H1 (cell line): ENCODE measurements at regions not wholly inside any gene's neighbourhood (a gene's known extent, or its start where the extent isn't known, plus 50 kb on each side); places are given as distances from the start of the nearest gene placed in this dataset.

ENCODE experiments used
- CTCF ChIA-PET: fragments of 300-600 bp; sonication (Branson Sonifier 250); formaldehyde crosslinking; loops from one replicate; lab custom pipeline; 2021; ENCODE audit not compliant: partially characterized antibody; lab: Charles Lee
- POLR2A ChIA-PET: fragments of 300-600 bp; sonication (Branson Sonifier 250); formaldehyde crosslinking; loops from one replicate; lab custom pipeline; 2021; ENCODE audit warnings: inconsistent platforms; ENCODE audit not compliant: partially characterized antibody; lab: Charles Lee
- DNase-seq, 2 experiments: peaks; one replicate each; pipeline versions ENCODE4 v3.0.0 to v3.0.0-alpha.2; 2010 to 2022; ENCODE audit warnings: low spot score in 2 of 2, low read depth in 1 of 2, mixed read lengths in 1 of 2
- FAIRE-seq: peaks from 2 replicates; lab custom pipeline; 2011; peaks lifted over from hg19 to GRCh38; lab: Jason Lieb, UNC
- H2AFZ ChIP-seq: 2 replicates; pipeline ENCODE4 v1.8.1; 2012; ENCODE audit warnings: low read length, inconsistent platforms
- H2AK5ac ChIP-seq: 2 replicates; pipeline ENCODE4 v1.6.1; 2013; ENCODE audit warnings: low read depth, low read length
- H2BK120ac ChIP-seq: replicated peaks from 2 replicates; pipeline ENCODE3; 2013; ENCODE audit warnings: low read depth, low read length, inconsistent platforms
- H2BK12ac ChIP-seq: 2 replicates; pipeline ENCODE4 v1.6.1; 2013; ENCODE audit warnings: low read depth, low read length
- H2BK15ac ChIP-seq: 2 replicates; pipeline ENCODE4 v1.6.1; 2013; ENCODE audit warnings: low read length
- H2BK20ac ChIP-seq: 2 replicates; pipeline ENCODE4 v1.6.1; 2013; ENCODE audit warnings: low read length
- H2BK5ac ChIP-seq: 2 replicates; pipeline ENCODE4 v1.6.1; 2013; ENCODE audit warnings: low read depth, low read length
- H3K14ac ChIP-seq: 2 replicates; pipeline ENCODE4 v1.6.1; 2013; ENCODE audit warnings: inconsistent platforms; ENCODE audit not compliant: insufficient read length
- H3K18ac ChIP-seq: 2 replicates; pipeline ENCODE4 v1.6.1; 2013; ENCODE audit warnings: low read length; ENCODE audit errors: extremely low read depth
- H3K23ac ChIP-seq: 2 replicates; pipeline ENCODE4 v1.6.1; 2013; ENCODE audit warnings: inconsistent platforms; ENCODE audit not compliant: insufficient read length
- H3K23me2 ChIP-seq: 2 replicates; pipeline ENCODE4 v1.6.1; 2013; ENCODE audit warnings: low read depth, low read length
- H3K27ac ChIP-seq: 2 replicates; pipeline ENCODE4 v1.6.1; 2011; ENCODE audit warnings: low read depth, low read length, inconsistent platforms
- H3K27me3 ChIP-seq, 4 experiments: replicated peaks in 1 of 4; 1 replicate in 1 of 4; 2 replicates in 3 of 4; pipeline versions ENCODE4 v1.6.1 to v1.8.1; 2011 to 2013; ENCODE audit warnings: low read length in 3 of 4, mild to moderate bottlenecking in 3 of 4, inconsistent platforms in 2 of 4, mixed read lengths in 2 of 4, moderate library complexity in 1 of 4; ENCODE audit not compliant: control insufficient read depth in 3 of 4, insufficient read depth in 3 of 4; ENCODE audit errors: extremely low read depth in 1 of 4
- H3K36me3 ChIP-seq, 4 experiments: 2 replicates each; pipeline versions ENCODE4 v1.6.1 to v1.8.1; 2011 to 2013; ENCODE audit warnings: mild to moderate bottlenecking in 4 of 4, low read length in 3 of 4, moderate library complexity in 2 of 4, control low read depth in 1 of 4, inconsistent platforms in 1 of 4; ENCODE audit not compliant: insufficient read depth in 4 of 4, control insufficient read depth in 2 of 4
- H3K4ac ChIP-seq: replicated peaks from 2 replicates; pipeline ENCODE3; 2013; ENCODE audit warnings: low read length, low read depth, mixed read lengths, inconsistent platforms; ENCODE audit not compliant: insufficient read length
- H3K4me1 ChIP-seq, 4 experiments: replicated peaks in 1 of 4; 1 replicate in 1 of 4; 2 replicates in 3 of 4; pipeline versions ENCODE4 v1.6.1 to v1.8.1; 2011 to 2013; ENCODE audit warnings: low read length in 3 of 4, inconsistent platforms in 2 of 4, mixed read lengths in 1 of 4; ENCODE audit not compliant: insufficient read depth in 4 of 4, control insufficient read depth in 3 of 4
- H3K4me2 ChIP-seq, 2 experiments: 2 replicates each; pipeline versions ENCODE4 v1.6.1 to v1.8.1; 2011 to 2013; ENCODE audit warnings: low read depth in 2 of 2, low read length in 2 of 2, control low read depth in 1 of 2, inconsistent platforms in 1 of 2, mild to moderate bottlenecking in 1 of 2; ENCODE audit not compliant: insufficient read depth in 1 of 2
- H3K4me3 ChIP-seq, 4 experiments: fragments of 200-600, 300-600 bp in 1 of 4; sonication (generic), shearing (Covaris generic), sonication (Bioruptor Twin) in 1 of 4; 2 replicates each; pipeline versions ENCODE4 v1.5.1 to v1.8.1; 2011 to 2016; ENCODE audit warnings: low read length in 4 of 4, low read depth in 3 of 4, control low read depth in 2 of 4, inconsistent platforms in 2 of 4, mild to moderate bottlenecking in 2 of 4, mixed read lengths in 1 of 4, moderate library complexity in 1 of 4; ENCODE audit not compliant: insufficient read depth in 2 of 4; ENCODE audit errors: extremely low read depth in 1 of 4
- H3K56ac ChIP-seq: replicated peaks from 2 replicates; pipeline ENCODE3; 2013; ENCODE audit warnings: low read depth, mild to moderate bottlenecking, mixed read lengths, low read length, inconsistent platforms; ENCODE audit not compliant: insufficient read length
- H3K79me1 ChIP-seq: 2 replicates; pipeline ENCODE4 v1.6.1; 2013; ENCODE audit warnings: low read depth, low read length, control low read depth
- H3K79me2 ChIP-seq, 2 experiments: 2 replicates each; pipeline versions ENCODE4 v1.6.1 to v1.8.1; 2012 to 2013; ENCODE audit warnings: low read length in 2 of 2, mild to moderate bottlenecking in 2 of 2, inconsistent platforms in 1 of 2; ENCODE audit not compliant: insufficient read depth in 2 of 2, control insufficient read depth in 1 of 2
- H3K9ac ChIP-seq, 4 experiments: replicated peaks in 1 of 4; 1 replicate in 1 of 4; 2 replicates in 3 of 4; pipeline versions ENCODE4 v1.6.1 to v1.8.1; 2011 to 2013; ENCODE audit warnings: low read depth in 3 of 4, low read length in 3 of 4, control low read depth in 2 of 4, mild to moderate bottlenecking in 2 of 4, moderate library complexity in 2 of 4, inconsistent platforms in 1 of 4; ENCODE audit errors: extremely low read depth in 1 of 4
- H3K9me3 ChIP-seq, 2 experiments: 2 replicates each; pipeline versions ENCODE4 v1.6.1 to v1.8.1; 2012 to 2013; ENCODE audit warnings: mild to moderate bottlenecking in 2 of 2, moderate library complexity in 2 of 2, control low read depth in 1 of 2, inconsistent platforms in 1 of 2, low read depth in 1 of 2, low read length in 1 of 2, mixed read lengths in 1 of 2; ENCODE audit not compliant: insufficient read depth in 2 of 2
- H4K20me1 ChIP-seq, 2 experiments: replicated peaks in 1 of 2; 2 replicates each; pipeline versions ENCODE3 to v1.8.1; 2011 to 2013; ENCODE audit warnings: inconsistent platforms in 2 of 2, low read length in 2 of 2, mild to moderate bottlenecking in 1 of 2; ENCODE audit not compliant: insufficient read depth in 2 of 2, control insufficient read depth in 1 of 2
- H4K5ac ChIP-seq: 2 replicates; pipeline ENCODE4 v1.6.1; 2013; ENCODE audit warnings: low read length, low read depth, mixed read lengths, inconsistent platforms; ENCODE audit not compliant: insufficient read length
- H4K8ac ChIP-seq: 2 replicates; pipeline ENCODE4 v1.8.0; 2013; ENCODE audit warnings: mild to moderate bottlenecking, moderate library complexity, low read length, inconsistent platforms; ENCODE audit not compliant: insufficient read depth; ENCODE audit errors: extremely low read depth
- H4K91ac ChIP-seq: replicated peaks from 2 replicates; pipeline ENCODE3; 2013; ENCODE audit warnings: low read length, mixed read lengths, inconsistent platforms; ENCODE audit not compliant: insufficient read length
- BRCA1 ChIP-seq: IDR thresholded peaks from 2 replicates; pipeline ENCODE4 v1.6.1; 2012; ENCODE audit warnings: low read depth, low read length, improper control_type of control experiment
- CBX5 ChIP-seq: fragments of 300-800, 300-1000 bp; sonication (generic); IDR thresholded peaks from 2 replicates; pipeline ENCODE4 v1.7.1; 2016; ENCODE audit warnings: antibody characterized with exemption, low read length, low read depth
- CBX8 ChIP-seq: fragments of 300-800, 300-1000 bp; sonication (generic); IDR thresholded peaks from 2 replicates; pipeline ENCODE4 v1.7.1; 2016; ENCODE audit warnings: low read depth, low read length, borderline replicate concordance
- CEBPB ChIP-seq: IDR thresholded peaks from 2 replicates; pipeline ENCODE4 v1.6.1; 2012; ENCODE audit warnings: low read depth, low read length
- CHD2 ChIP-seq: IDR thresholded peaks from 2 replicates; pipeline ENCODE4 v1.6.1; 2012; ENCODE audit warnings: low read length, improper control_type of control experiment
- GABPA ChIP-seq: IDR thresholded peaks from 2 replicates; pipeline ENCODE4 v1.6.1; 2011; ENCODE audit warnings: mild to moderate bottlenecking, low read length, moderate library complexity, borderline replicate concordance; ENCODE audit not compliant: insufficient read depth
- JUN ChIP-seq: IDR thresholded peaks from 2 replicates; pipeline ENCODE4 v1.6.1; 2011; ENCODE audit warnings: low read depth, mild to moderate bottlenecking, improper control_type of control experiment, low read length
- NANOG ChIP-seq: IDR thresholded peaks from 2 replicates; pipeline ENCODE4 v1.6.1; 2011; ENCODE audit warnings: low read length, low read depth, mild to moderate bottlenecking, inconsistent platforms; ENCODE audit not compliant: insufficient read depth, poor library complexity, severe bottlenecking
- POLR2A ChIP-seq, 2 experiments: IDR thresholded peaks; 1 replicate in 1 of 2; 2 replicates in 1 of 2; pipeline ENCODE4 v1.6.1; 2011; ENCODE audit warnings: low read depth in 2 of 2, low read length in 2 of 2, mild to moderate bottlenecking in 2 of 2; ENCODE audit errors: control extremely low read depth in 1 of 2
- POU5F1 ChIP-seq: IDR thresholded peaks from 2 replicates; pipeline ENCODE4 v1.6.1; 2011; ENCODE audit warnings: low read depth, mild to moderate bottlenecking, low read length, moderate library complexity
- RAD21 ChIP-seq, 2 experiments: IDR thresholded peaks in 1 of 2; conservative IDR thresholded peaks in 1 of 2; 2 replicates each; pipeline ENCODE4 v1.6.1; 2011; ENCODE audit warnings: low read depth in 2 of 2, low read length in 2 of 2, improper control_type of control experiment in 1 of 2, inconsistent platforms in 1 of 2, mild to moderate bottlenecking in 1 of 2, moderate library complexity in 1 of 2
- SIRT6 ChIP-seq: IDR thresholded peaks from one replicate; pipeline ENCODE4 v1.7.1; 2012; ENCODE audit warnings: low read length, inconsistent platforms
- SIX5 ChIP-seq: IDR thresholded peaks from 2 replicates; pipeline ENCODE4 v1.6.1; 2011; ENCODE audit warnings: mild to moderate bottlenecking, low read depth, low read length
- SP1 ChIP-seq: IDR thresholded peaks from 2 replicates; pipeline ENCODE4 v1.6.1; 2011; ENCODE audit warnings: low read depth, low read length
- ZNF274 ChIP-seq: IDR thresholded peaks from 2 replicates; pipeline ENCODE4 v1.7.0; 2012; ENCODE audit warnings: low read length, borderline replicate concordance; ENCODE audit errors: extremely low read depth
- TF ChIP-seq, protein P1 (sequence below): IDR thresholded peaks from 2 replicates; pipeline ENCODE4 v1.6.1; 2011; ENCODE audit warnings: low read length, improper control_type of control experiment

DNA sequence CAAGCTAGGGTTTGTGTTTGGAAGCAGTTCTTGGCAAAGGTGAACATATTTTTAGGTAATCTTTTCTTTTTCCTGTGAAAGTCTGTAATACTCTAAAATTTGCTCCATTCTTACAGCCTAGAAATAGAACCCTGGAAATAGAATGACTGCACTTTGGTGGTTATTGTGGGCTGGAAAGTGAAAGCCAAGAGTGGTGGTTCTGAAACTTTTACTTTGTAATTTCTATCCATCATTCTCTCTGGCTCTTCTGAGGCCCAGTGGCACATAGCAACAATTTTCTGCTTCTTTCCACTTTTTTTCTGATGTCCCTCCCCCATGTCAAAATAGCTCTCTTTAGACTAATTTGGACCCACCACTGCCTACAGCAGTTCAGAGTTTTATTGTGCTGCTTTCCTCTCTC is 300.4 kb upstream of the RPS6KA3 start:
- no peak overlapping the region for H2BK12ac ChIP-seq
- no peak overlapping the region for H4K8ac ChIP-seq
- H3K9ac ChIP-seq = no peak overlapping the region
- no peak overlapping the region for H2AFZ ChIP-seq
- no peak for FAIRE-seq
- no peak overlapping the region for H2AK5ac ChIP-seq
- DNase-seq = no peak
- H3K9me3 ChIP-seq = no peaks in the 10 kb centered on the region
- H3K4me3 ChIP-seq = no peak overlapping the region
- ChIA-PET CTCF (no interaction called here), POLR2A (no interaction called here)
- H3K23ac ChIP-seq = no peak overlapping the region
- H3K4me2 ChIP-seq = no peak overlapping the region
- no peaks in the 10 kb centered on the region for H3K79me2 ChIP-seq
- no peak overlapping the region for H3K4ac ChIP-seq
- H3K36me3 ChIP-seq = no peaks in the 10 kb centered on the region
- no peak overlapping the region for H3K18ac ChIP-seq
- H3K27me3 ChIP-seq = no peaks in the 10 kb centered on the region
- H3K56ac ChIP-seq = no peak overlapping the region
- no peak overlapping the region for H2BK20ac ChIP-seq
- H2BK120ac ChIP-seq = no peak overlapping the region
- H4K5ac ChIP-seq = no peak overlapping the region
- no peak overlapping the region for H2BK5ac ChIP-seq
- peaks cover 0 to 4% (median 0%) of the 10 kb centered on the region in 4 experiments; a peak in 1 of 7 replicates for H3K4me1 ChIP-seq
- H3K27ac ChIP-seq = no peak overlapping the region
- H4K91ac ChIP-seq = no peak overlapping the region
- H3K79me1 ChIP-seq = no peaks in the 10 kb centered on the region
- H4K20me1 ChIP-seq = no peaks in the 10 kb centered on the region
- H3K23me2 ChIP-seq = no peaks in the 10 kb centered on the region
- H3K14ac ChIP-seq = no peak overlapping the region
- no peak overlapping the region for H2BK15ac ChIP-seq
- TF ChIP-seq SIRT6 (no peak), POLR2A (IDR thresholded peaks at IDR 0.05; ENCODE audit: control extremely low read depth in 1 of 2, low read depth in 2 of 2, low read length in 2 of 2) (no peak), CBX5 (no peak), GABPA (no peak), CEBPB (no peak), SP1 (no peak), JUN (no peak), RAD21 (IDR thresholded peaks at IDR 0.05 in 1 of 2, conservative IDR thresholded peaks at IDR 0.05 in 1 of 2; ENCODE audit: low read depth in 2 of 2, low read length in 2 of 2) (no peak), ZNF274 (no peak), CHD2 (no peak), POU5F1 (no peak), BRCA1 (no peak), SIX5 (no peak), NANOG (no peak), CBX8 (no peak)
- TF ChIP-seq, protein P1, sequence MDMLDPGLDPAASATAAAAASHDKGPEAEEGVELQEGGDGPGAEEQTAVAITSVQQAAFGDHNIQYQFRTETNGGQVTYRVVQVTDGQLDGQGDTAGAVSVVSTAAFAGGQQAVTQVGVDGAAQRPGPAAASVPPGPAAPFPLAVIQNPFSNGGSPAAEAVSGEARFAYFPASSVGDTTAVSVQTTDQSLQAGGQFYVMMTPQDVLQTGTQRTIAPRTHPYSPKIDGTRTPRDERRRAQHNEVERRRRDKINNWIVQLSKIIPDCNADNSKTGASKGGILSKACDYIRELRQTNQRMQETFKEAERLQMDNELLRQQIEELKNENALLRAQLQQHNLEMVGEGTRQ = no peak
